Gastrocnemius medialis (tissue), 4 donors: ENCODE measurements at regions not wholly inside any gene's neighbourhood (a gene's known extent, or its start where the extent isn't known, plus 50 kb on each side); places are given as distances from the start of the nearest gene placed in this dataset.
"Not testable (repeated sequence)": the region's sequence is repeated elsewhere in the genome, so short reads cannot be mapped to it uniquely, and the experiment has no call there.

Source experiments
- ATAC-seq, 2 donors: fragments of 150-250 bp; one replicate each; pipeline ENCODE4 v1.9.1; 2016
- DNase-seq, 2 donors: peaks; one replicate each; pipeline ENCODE4 v3.0.0-alpha.2; 2019
- H3K27ac ChIP-seq, 4 donors: fragments of 200-600 bp; sonication (generic); 1 replicate in 1 of 4; 2 replicates in 3 of 4; pipeline ENCODE4 v1.5.1; 2016 to 2018; ENCODE audit warnings: mild to moderate bottlenecking in 2 of 4, moderate library complexity in 1 of 4
- H3K27me3 ChIP-seq, 3 donors: fragments of 200-600 bp; sonication (generic) in 2 of 3; 1 replicate in 1 of 3; 2 replicates in 2 of 3; pipeline versions ENCODE4 v1.5.1 to v1.6.0; 2016 to 2019; ENCODE audit warnings: mild to moderate bottlenecking in 1 of 3, moderate library complexity in 1 of 3
- H3K36me3 ChIP-seq, 2 donors: fragments of 200-600 bp; sonication (generic) in 1 of 2; one replicate each; pipeline ENCODE4 v1.5.1; 2017 to 2018
- H3K4me1 ChIP-seq, 2 donors: fragments of 200-600 bp; sonication (generic) in 1 of 2; one replicate each; pipeline ENCODE4 v1.5.1; 2016 to 2017; ENCODE audit warnings: mild to moderate bottlenecking in 2 of 2
- H3K4me3 ChIP-seq, 4 donors: fragments of 200-600 bp; sonication (generic) in 3 of 4; 1 replicate in 1 of 4; 2 replicates in 3 of 4; pipeline ENCODE4 v1.5.1; 2016 to 2019; ENCODE audit warnings: mild to moderate bottlenecking in 2 of 4
- H3K9me3 ChIP-seq, 3 donors: fragments of 200-600 bp; sonication (generic) in 2 of 3; 1 replicate in 1 of 3; 2 replicates in 2 of 3; pipeline ENCODE4 v1.5.1; 2016 to 2019
- CTCF ChIP-seq, 5 experiments: fragments of 450-650 bp in 3 of 5; fragments of 200-600 bp in 2 of 5; sonication (generic) in 2 of 5; IDR thresholded peaks in 4 of 5; conservative IDR thresholded peaks in 1 of 5; 1 replicate in 4 of 5; 2 replicates in 1 of 5; pipeline ENCODE4 v1.5.1; 2016 to 2019; ENCODE audit warnings: antibody characterized with exemption in 5 of 5, mild to moderate bottlenecking in 3 of 5, moderate library complexity in 3 of 5
- POLR2A ChIP-seq, 2 donors: fragments of 450-650 bp; IDR thresholded peaks; one replicate each; pipeline ENCODE4 v1.6.1; 2017; ENCODE audit warnings: antibody characterized with exemption in 2 of 2, mild to moderate bottlenecking in 2 of 2, moderate library complexity in 2 of 2
- in situ Hi-C, 4 donors: fragments of 200-750 bp; cut with MboI; loops; one replicate each; pipeline versions ENCODE4 v1.15.0 to v1.8.0; 2017; ENCODE audit warnings: low sequenced_read_pairs in 4 of 4
- intact Hi-C: fragments of 100-400 bp; cut with DNase I; formaldehyde crosslinking; loops from one replicate; pipeline ENCODE4 v1.15.1; 2023; ENCODE audit warnings: low total_unique reads

GRCh38 chr3:89533275-89533674 is 425.9 kb downstream of the EPHA3 start:
- no peak for TF ChIP-seq POLR2A (IDR thresholded peaks at IDR 0.05)
- TF ChIP-seq CTCF (IDR thresholded peaks at IDR 0.05 in 4 of 5, conservative IDR thresholded peaks at IDR 0.05 in 1 of 5) = no peak
- H3K4me1 ChIP-seq = no peaks in the 10 kb centered on the region
- H3K27ac ChIP-seq = no peak overlapping the region
- ATAC-seq (no peak), DNase-seq (no peak)
- intact Hi-C loops (no loop called here), in situ Hi-C loops (no loop called here)
- no peak overlapping the region for H3K4me3 ChIP-seq
- H3K36me3 ChIP-seq = no peaks in the 10 kb centered on the region
- no peaks in the 10 kb centered on the region for H3K9me3 ChIP-seq
- H3K27me3 ChIP-seq = no peaks in the 10 kb centered on the region

- H3K4me1 ChIP-seq, H3K36me3 ChIP-seq, in situ Hi-C loops, ATAC-seq, DNase-seq, intact Hi-C loops, H3K27me3 ChIP-seq, H3K27ac ChIP-seq, H3K4me3 ChIP-seq, H3K9me3 ChIP-seq: not testable (repeated sequence)
These were observed 447.2 kb downstream of the EPHA3 start for GRCh38 chr3:89554587-89554986.

GRCh38 chr3:89558711-89559110 is 451.3 kb downstream of the EPHA3 start:
- in situ Hi-C loops = no loop called here
- no peaks in the 10 kb centered on the region for H3K36me3 ChIP-seq

GRCh38 chr3:89560568-89560967 is 453.1 kb downstream of the EPHA3 start:
- H3K9me3 ChIP-seq = no peaks in the 10 kb centered on the region
- TF ChIP-seq POLR2A (IDR thresholded peaks at IDR 0.05) = no peak
- TF ChIP-seq CTCF (IDR thresholded peaks at IDR 0.05 in 4 of 5, conservative IDR thresholded peaks at IDR 0.05 in 1 of 5) = no peak
- no peaks in the 10 kb centered on the region for H3K36me3 ChIP-seq
- DNase-seq = no peak
- H3K4me1 ChIP-seq = no peaks in the 10 kb centered on the region
- in situ Hi-C loops (no loop called here), intact Hi-C loops (no loop called here)
- ATAC-seq = no peak
- no peaks in the 10 kb centered on the region for H3K27me3 ChIP-seq
- no peak overlapping the region for H3K4me3 ChIP-seq
- H3K27ac ChIP-seq = no peak overlapping the region

More at GRCh38 chr3:89558711-89559110, 451.3 kb downstream of the EPHA3 start:
- Histone ChIP-seq H3K9me3 (no peaks in the 10 kb centered on the region), H3K4me3 (no peak overlapping the region), H3K4me1 (no peaks in the 10 kb centered on the region), H3K27me3 (no peaks in the 10 kb centered on the region), H3K27ac (no peak overlapping the region)
- no peak for ATAC-seq
- DNase-seq = no peak
- TF ChIP-seq POLR2A (IDR thresholded peaks at IDR 0.05) (no peak), CTCF (IDR thresholded peaks at IDR 0.05 in 4 of 5, conservative IDR thresholded peaks at IDR 0.05 in 1 of 5) (no peak)
- intact Hi-C loops = no loop called here

- H3K9me3 ChIP-seq = no peaks in the 10 kb centered on the region
- DNase-seq (no peak), ATAC-seq (no peak)
- in situ Hi-C loops (no loop called here), intact Hi-C loops (no loop called here)
- TF ChIP-seq CTCF (IDR thresholded peaks at IDR 0.05 in 4 of 5, conservative IDR thresholded peaks at IDR 0.05 in 1 of 5) = no peak
- TF ChIP-seq POLR2A (IDR thresholded peaks at IDR 0.05) = no peak
- no peaks in the 10 kb centered on the region for H3K36me3 ChIP-seq
- no peak overlapping the region for H3K27ac ChIP-seq
- no peak overlapping the region for H3K4me3 ChIP-seq
- H3K4me1 ChIP-seq = no peaks in the 10 kb centered on the region
- no peaks in the 10 kb centered on the region for H3K27me3 ChIP-seq
These were observed 455.0 kb downstream of the EPHA3 start for GRCh38 chr3:89562373-89562772.
